Gastroesophageal sphincter (tissue), 3 donors: ENCODE measurements at regions not wholly inside any gene's neighbourhood (a gene's known extent, or its start where the extent isn't known, plus 50 kb on each side); places are given as distances from the start of the nearest gene placed in this dataset.

Experiments
- POLR2A ChIP-seq, 2 donors: fragments of 450-650 bp; IDR thresholded peaks; one replicate each; pipeline ENCODE4 v1.6.1; 2017; ENCODE audit warnings: antibody characterized with exemption in 2 of 2, mild to moderate bottlenecking in 2 of 2, moderate library complexity in 1 of 2
- POLR2AphosphoS5 ChIP-seq: sonication (generic); formaldehyde crosslinking; IDR thresholded peaks from one replicate; pipeline ENCODE4 v1.6.1; 2017; ENCODE audit warnings: antibody characterized with exemption
- TF ChIP-seq, protein P1 (sequence below), 4 experiments: fragments of 200-600 bp in 2 of 4; fragments of 450-650 bp in 2 of 4; sonication (generic) in 1 of 4; IDR thresholded peaks; one replicate each; pipeline ENCODE4 v1.5.1; 2017 to 2019; ENCODE audit warnings: antibody characterized with exemption in 4 of 4, mild to moderate bottlenecking in 2 of 4, moderate library complexity in 2 of 4

DNA sequence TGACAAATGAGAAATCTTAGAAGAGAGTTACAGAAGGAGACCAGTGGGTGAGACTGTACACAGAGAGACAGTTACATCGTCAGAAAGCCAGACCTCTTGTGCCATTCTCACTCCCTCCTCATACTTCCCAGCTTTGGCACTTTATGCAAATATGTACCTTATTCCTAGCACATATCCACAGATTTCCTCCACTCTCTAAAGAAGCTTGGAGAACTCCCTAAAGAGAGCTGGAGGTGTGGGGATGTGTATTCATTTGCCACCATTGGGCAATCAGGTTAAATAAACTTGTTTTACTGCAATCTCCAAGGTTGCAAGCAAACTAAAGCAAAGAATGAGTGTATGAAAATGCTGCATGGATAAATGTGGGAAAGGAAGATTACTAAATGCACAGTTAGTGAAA, 380.9 kb upstream of the PRMT6 start:
- TF ChIP-seq POLR2AphosphoS5 (no peak), POLR2A (IDR thresholded peaks at IDR 0.05) (no peak)
- TF ChIP-seq, protein P1, sequence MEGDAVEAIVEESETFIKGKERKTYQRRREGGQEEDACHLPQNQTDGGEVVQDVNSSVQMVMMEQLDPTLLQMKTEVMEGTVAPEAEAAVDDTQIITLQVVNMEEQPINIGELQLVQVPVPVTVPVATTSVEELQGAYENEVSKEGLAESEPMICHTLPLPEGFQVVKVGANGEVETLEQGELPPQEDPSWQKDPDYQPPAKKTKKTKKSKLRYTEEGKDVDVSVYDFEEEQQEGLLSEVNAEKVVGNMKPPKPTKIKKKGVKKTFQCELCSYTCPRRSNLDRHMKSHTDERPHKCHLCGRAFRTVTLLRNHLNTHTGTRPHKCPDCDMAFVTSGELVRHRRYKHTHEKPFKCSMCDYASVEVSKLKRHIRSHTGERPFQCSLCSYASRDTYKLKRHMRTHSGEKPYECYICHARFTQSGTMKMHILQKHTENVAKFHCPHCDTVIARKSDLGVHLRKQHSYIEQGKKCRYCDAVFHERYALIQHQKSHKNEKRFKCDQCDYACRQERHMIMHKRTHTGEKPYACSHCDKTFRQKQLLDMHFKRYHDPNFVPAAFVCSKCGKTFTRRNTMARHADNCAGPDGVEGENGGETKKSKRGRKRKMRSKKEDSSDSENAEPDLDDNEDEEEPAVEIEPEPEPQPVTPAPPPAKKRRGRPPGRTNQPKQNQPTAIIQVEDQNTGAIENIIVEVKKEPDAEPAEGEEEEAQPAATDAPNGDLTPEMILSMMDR (IDR thresholded peaks at IDR 0.05) = no peak
